Choroid plexus epithelial cell (primary cell): ENCODE measurements at regions not wholly inside any gene's neighbourhood (a gene's known extent, or its start where the extent isn't known, plus 50 kb on each side); places are given as distances from the start of the nearest gene placed in this dataset.

Experiments used
- DNase-seq: peaks from one replicate; pipeline ENCODE4 v3.0.0-alpha.2; 2010; ENCODE audit warnings: low read depth
- H3K4me3 ChIP-seq: 2 replicates; pipeline ENCODE4 v1.5.1; 2011; ENCODE audit warnings: low read depth, mild to moderate bottlenecking, control low read depth, low read length, moderate library complexity
- CTCF ChIP-seq: conservative IDR thresholded peaks from 2 replicates; pipeline ENCODE4 v1.5.1; 2011; ENCODE audit warnings: low read depth, mild to moderate bottlenecking, control low read depth, inconsistent platforms, low read length, moderate library complexity

GRCh38 chr5:125639858-125640257, 783.4 kb upstream of the GRAMD2B start:
- no peak for DNase-seq
- TF ChIP-seq CTCF = no peak

GRCh38 chr5:125652761-125653160, 770.4 kb upstream of the GRAMD2B start:
- no peak overlapping the region for H3K4me3 ChIP-seq
- no peak for DNase-seq
- no peak for TF ChIP-seq CTCF

More at GRCh38 chr5:125639858-125640257, 783.4 kb upstream of the GRAMD2B start:
- no peak overlapping the region for H3K4me3 ChIP-seq

GRCh38 chr5:125654392-125654791, 768.8 kb upstream of the GRAMD2B start:
- no peak for DNase-seq
- no peak for TF ChIP-seq CTCF
- H3K4me3 ChIP-seq = no peak overlapping the region

- H3K4me3 ChIP-seq = no peak overlapping the region
- TF ChIP-seq CTCF = no peak
- DNase-seq = no peak
Measured at GRCh38 chr5:125655156-125655555, 768.1 kb upstream of the GRAMD2B start.

GRCh38 chr5:125657936-125658335, 765.3 kb upstream of the GRAMD2B start:
- H3K4me3 ChIP-seq = no peak overlapping the region
- DNase-seq = no peak
- no peak for TF ChIP-seq CTCF

- no peak overlapping the region for H3K4me3 ChIP-seq
- no peak for TF ChIP-seq CTCF
- peak; percentile 90 for DNase-seq
Measured at GRCh38 chr5:125659316-125660023, 763.7 kb upstream of the GRAMD2B start.

- DNase-seq = peak; percentile 43
- TF ChIP-seq CTCF = no peak
- H3K4me3 ChIP-seq = no peak overlapping the region
Measured at GRCh38 chr5:125660231-125660895, 762.8 kb upstream of the GRAMD2B start.
